HepG2 (cell line): ENCODE measurements at regions not wholly inside any gene's neighbourhood (a gene's known extent, or its start where the extent isn't known, plus 50 kb on each side); places are given as distances from the start of the nearest gene placed in this dataset.

ENCODE experiments used
- ATAC-seq: fragments of 200-7000 bp; cut with Tn5 transposase; 3 replicates; pipeline ENCODE4 v1.9.1; 2020; ENCODE audit warnings: mild to moderate bottlenecking, moderate library complexity
- BruUV-seq: library from RNA; stranded (reverse); fragments of 400-500 nt; replicated peaks from 2 replicates; lab custom pipeline; 2021; lab: Mats Ljungman, UMichigan
- CTCF ChIA-PET: fragments of 300-600 bp; formaldehyde crosslinking; extraction: SDS; loops from one replicate; lab custom pipeline; 2021; ENCODE audit warnings: low total read pairs, inconsistent platforms, low intra/inter-chr PET ratio; lab: Yijun Ruan, JAX
- POLR2A ChIA-PET: fragments of 350-600 bp; sonication (Branson Sonifier 250); formaldehyde crosslinking; loops from one replicate; lab custom pipeline; 2020; ENCODE audit warnings: antibody characterized with exemption, inconsistent platforms; lab: Yijun Ruan, JAX
- DNase-seq: peaks from one replicate; pipeline ENCODE4 v3.0.0-alpha.2; 2015; ENCODE audit warnings: low spot score
- FAIRE-seq: peaks from 3 replicates; lab custom pipeline; 2011; peaks lifted over from hg19 to GRCh38; lab: Jason Lieb, UNC
- H2AFZ ChIP-seq: one replicate; pipeline ENCODE4 v1.6.1; 2011; ENCODE audit warnings: low read length, inconsistent platforms
- H3K27ac ChIP-seq: fragments of 300-600 bp; 3 replicates; pipeline ENCODE4 v1.8.0; 2011; ENCODE audit warnings: mixed run types, mild to moderate bottlenecking, mixed read lengths, low read length, inconsistent platforms; ENCODE audit not compliant: insufficient read depth; ENCODE audit errors: extremely low read length
- H3K27me3 ChIP-seq, 2 experiments: fragments of 200-600 bp in 1 of 2; 2 replicates in 1 of 2; 3 replicates in 1 of 2; pipeline versions ENCODE4 v1.6.0 to v1.8.0; 2011; ENCODE audit warnings: low read length in 2 of 2, mild to moderate bottlenecking in 2 of 2, moderate library complexity in 2 of 2, inconsistent platforms in 1 of 2; ENCODE audit not compliant: insufficient read depth in 2 of 2, control insufficient read depth in 1 of 2
- H3K36me3 ChIP-seq, 2 experiments: fragments of 200-600 bp in 1 of 2; replicated peaks in 1 of 2; 2 replicates in 1 of 2; 3 replicates in 1 of 2; pipeline versions ENCODE4 v1.5.1 to v1.8.0; 2011; ENCODE audit warnings: low read length in 2 of 2, inconsistent platforms in 1 of 2; ENCODE audit not compliant: insufficient read depth in 2 of 2, control insufficient read depth in 1 of 2
- H3K4me1 ChIP-seq: 2 replicates; pipeline ENCODE4 v1.5.1; 2012; ENCODE audit warnings: low read length, inconsistent platforms; ENCODE audit not compliant: insufficient read depth
- H3K4me2 ChIP-seq: 2 replicates; pipeline ENCODE4 v1.6.0; 2011; ENCODE audit warnings: low read depth, low read length, inconsistent platforms
- H3K4me3 ChIP-seq, 3 experiments: fragments of 200-600 bp in 1 of 3; sonication (generic), shearing (Covaris generic) in 1 of 3; replicated peaks in 1 of 3; 2 replicates each; pipeline ENCODE4 v1.5.1; 2011 to 2016; ENCODE audit warnings: low read length in 3 of 3, inconsistent platforms in 2 of 3, low read depth in 2 of 3, mild to moderate bottlenecking in 2 of 3, control low read depth in 1 of 3, mixed read lengths in 1 of 3; ENCODE audit not compliant: insufficient read depth in 1 of 3
- H3K79me2 ChIP-seq: one replicate; pipeline ENCODE4 v1.6.1; 2011; ENCODE audit warnings: low read length, inconsistent platforms; ENCODE audit not compliant: insufficient read depth
- H3K9ac ChIP-seq: 2 replicates; pipeline ENCODE4 v1.6.0; 2011; ENCODE audit warnings: mild to moderate bottlenecking, low read depth, low read length, inconsistent platforms; ENCODE audit not compliant: insufficient read depth
- H3K9me3 ChIP-seq: 2 replicates; pipeline ENCODE4 v1.5.1; 2012; ENCODE audit warnings: mild to moderate bottlenecking, low read length
- H4K20me1 ChIP-seq: 2 replicates; pipeline ENCODE4 v1.6.0; 2011; ENCODE audit warnings: inconsistent platforms, mild to moderate bottlenecking, low read length, moderate library complexity; ENCODE audit not compliant: insufficient read depth
- DPF2 ChIP-seq: sonication (generic); formaldehyde crosslinking; IDR thresholded peaks from 2 replicates; pipeline ENCODE4 v1.4.0; 2020; ENCODE audit warnings: mild to moderate bottlenecking, low read depth, missing genetic modification reagents, borderline replicate concordance
- HBP1 ChIP-seq: IDR thresholded peaks from 2 replicates; pipeline ENCODE4 v1.6.1; 2016; ENCODE audit warnings: low read depth, control low read depth
- MAZ ChIP-seq, 2 experiments: sonication (generic) in 1 of 2; formaldehyde crosslinking in 1 of 2; IDR thresholded peaks; 2 replicates each; pipeline versions ENCODE4 v1.5.0 to v1.6.1; 2012 to 2020; ENCODE audit warnings: low read depth in 2 of 2, mild to moderate bottlenecking in 2 of 2, borderline replicate concordance in 1 of 2, improper control_type of control experiment in 1 of 2, low read length in 1 of 2, missing genetic modification reagents in 1 of 2, moderate library complexity in 1 of 2
- THAP9 ChIP-seq: sonication (generic); formaldehyde crosslinking; IDR thresholded peaks from 2 replicates; pipeline ENCODE4; 2020; ENCODE audit warnings: missing genetic modification reagents, mild to moderate bottlenecking, borderline replicate concordance
- ZKSCAN8 ChIP-seq: IDR thresholded peaks from 2 replicates; pipeline ENCODE4 v1.6.1; 2016; ENCODE audit warnings: borderline replicate concordance, missing genetic modification reagents, missing compliant biosample characterization
- WGBS: methylation state at CpG from one replicate; pipeline ENCODE4 v1.1.6; 2017; ENCODE audit warnings: low lambda C conversion rate; 5-methylcytosine and 5-hydroxymethylcytosine counted together
- in situ Hi-C: cut with HindIII; loops from 2 replicates; pipeline ENCODE4 v1.10.0; 2017; ENCODE audit warnings: low pct_unique_long_range_greater_than_20kb; ENCODE audit not compliant: extremely low pct_ligation_motif_present
- intact Hi-C: fragments of 100-400 bp; cut with micrococcal nuclease; formaldehyde crosslinking; loops from one replicate; pipeline ENCODE4 v1.10.0; 2022; ENCODE audit not compliant: unreplicated experiment

- 17% methylated on average over 4 of the region's 4 CpGs for WGBS
Measured at GRCh38 chr2:8296306-8296705, 385.6 kb upstream of the ID2 start.

More at GRCh38 chr2:8296306-8296705, 385.6 kb upstream of the ID2 start:
- TF ChIP-seq MAZ (IDR thresholded peaks at IDR 0.05; ENCODE audit: borderline replicate concordance, low read depth, low read length) (no peak), MAZ (CRISPR knock-in tag; IDR thresholded peaks at IDR 0.05; ENCODE audit: low read depth) (no peak), HBP1 (no peak), DPF2 (CRISPR knock-in tag) (no peak), ZKSCAN8 (CRISPR knock-in tag) (no peak), THAP9 (CRISPR knock-in tag) (no peak)
- intact Hi-C loops (no loop called here), in situ Hi-C loops (no loop called here)
- Histone ChIP-seq H3K9me3 (no peaks in the 10 kb centered on the region), H3K79me2 (no peaks in the 10 kb centered on the region), H3K36me3 (no peaks in the 10 kb centered on the region), H2AFZ (no peak overlapping the region), H3K27me3 (peaks cover 0 to 1% of the 10 kb centered on the region in 2 experiments; a peak in 2 of 5 replicates), H3K9ac (no peak overlapping the region), H3K4me2 (no peak overlapping the region), H3K4me3 (no peak overlapping the region), H3K4me1 (no peaks in the 10 kb centered on the region), H4K20me1 (no peaks in the 10 kb centered on the region), H3K27ac (no peak overlapping the region)
- ChIA-PET POLR2A (no interaction called here), CTCF (no interaction called here)
- FAIRE-seq = no peak
- BruUV-seq = no TSS peak
- DNase-seq = no peak
- no peak for ATAC-seq
